Ovary (tissue), 3 donors: ENCODE measurements at regions not wholly inside any gene's neighbourhood (a gene's known extent, or its start where the extent isn't known, plus 50 kb on each side); places are given as distances from the start of the nearest gene placed in this dataset.

Source experiments
- CTCF ChIP-seq, 3 donors: fragments of 450-650 bp in 2 of 3; fragments of 200-600 bp in 1 of 3; IDR thresholded peaks; one replicate each; pipeline versions ENCODE4 v1.5.1 to v1.8.0; 2016 to 2022; ENCODE audit warnings: antibody characterized with exemption in 3 of 3, mild to moderate bottlenecking in 1 of 3
- EP300 ChIP-seq: sonication (generic); formaldehyde crosslinking; IDR thresholded peaks from one replicate; pipeline ENCODE4 v1.6.1; 2017; ENCODE audit warnings: antibody characterized with exemption
- donor health status: DM: no; HTN: no; CAD: no.

- TF ChIP-seq CTCF (IDR thresholded peaks at IDR 0.05), result no peak
- TF ChIP-seq EP300, result no peak
These were observed 101.8 kb upstream of the SULF2 start for GRCh38 chr20:47887064-47887463.
